GM18870 (cell line): ENCODE measurements at regions not wholly inside any gene's neighbourhood (a gene's known extent, or its start where the extent isn't known, plus 50 kb on each side); places are given as distances from the start of the nearest gene placed in this dataset.
"Not testable (repeated sequence)": the region's sequence is repeated elsewhere in the genome, so short reads cannot be mapped to it uniquely, and the experiment has no call there.

Experiments
- ATAC-seq: cut with Tn5 transposase; IDR thresholded peaks from one replicate; pipeline ENCODE4 v1.9.1; 2021; ENCODE audit warnings: moderate library complexity; ENCODE audit not compliant: unreplicated experiment

GRCh38 chr1:195851804-195852203 is 756.4 kb downstream of the KCNT2 start:
- no peak for ATAC-seq

- no peak for ATAC-seq
Measured at GRCh38 chr1:195851016-195851601, 757.1 kb downstream of the KCNT2 start.

DNA sequence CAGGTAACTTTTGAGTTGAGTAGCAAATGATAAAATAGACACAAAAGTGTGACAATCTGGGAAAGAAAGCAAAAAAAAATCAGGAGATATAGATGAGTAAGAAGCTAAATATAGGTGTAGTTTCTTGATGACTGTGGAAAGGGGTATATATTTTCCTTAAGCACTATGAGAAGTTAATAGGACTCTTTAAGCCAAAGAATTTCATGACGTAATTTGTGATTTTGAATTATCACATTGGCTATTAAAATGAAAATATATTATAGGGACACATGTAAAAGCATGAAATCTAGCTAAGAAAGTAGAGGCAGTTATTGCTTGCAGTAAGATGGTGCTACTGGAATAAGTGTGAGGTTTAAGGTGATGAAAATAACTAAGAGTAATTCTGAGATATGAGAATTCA is 759.1 kb downstream of the KCNT2 start:
- no peak for ATAC-seq

GRCh38 chr1:195847957-195848875 is 760.0 kb downstream of the KCNT2 start:
- not testable (repeated sequence) for ATAC-seq

- ATAC-seq: no peak
Measured at GRCh38 chr1:195831789-195832188, 776.5 kb downstream of the KCNT2 start.

- ATAC-seq: no peak
Measured at GRCh38 chr1:195828325-195828724, 779.9 kb downstream of the KCNT2 start.

DNA sequence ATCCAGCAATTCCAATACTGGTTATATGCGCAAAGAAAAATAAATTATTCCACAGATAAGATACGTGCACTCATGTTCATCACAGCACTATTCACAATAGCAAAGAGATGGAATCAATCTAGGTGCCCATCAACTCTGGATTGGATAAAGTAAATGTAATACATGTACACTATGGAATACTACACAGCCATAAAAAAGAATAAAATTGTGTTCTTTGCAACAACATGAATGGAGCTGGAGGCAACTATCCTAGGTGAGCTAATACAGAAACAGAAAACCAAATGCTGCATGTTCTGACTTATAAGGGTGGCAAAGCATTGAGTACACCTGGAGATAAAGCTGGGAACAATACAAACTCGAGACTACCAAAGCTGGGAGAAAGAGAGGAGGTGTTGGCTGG is 787.3 kb downstream of the KCNT2 start:
- no peak for ATAC-seq

- ATAC-seq: no peak
Measured at GRCh38 chr1:195806060-195806459, 802.2 kb downstream of the KCNT2 start.

DNA sequence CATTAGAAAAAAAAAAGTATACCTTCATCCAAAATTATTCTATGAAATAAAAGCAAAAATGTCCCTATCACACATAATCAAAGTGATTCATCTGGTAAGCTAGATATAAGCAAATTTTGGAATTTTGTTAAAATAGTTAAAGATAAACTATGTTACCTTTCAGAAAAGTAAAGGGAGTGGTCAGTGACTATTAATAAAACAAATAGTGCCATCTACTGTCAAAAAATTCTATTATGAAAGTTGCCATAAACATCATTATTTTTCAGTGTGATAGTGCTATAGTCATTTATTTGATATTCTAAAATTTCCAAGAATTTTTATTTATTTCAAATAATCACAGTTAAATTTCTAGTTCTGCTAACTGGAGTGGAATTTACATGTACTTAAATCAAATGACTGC is 803.7 kb downstream of the KCNT2 start:
- ATAC-seq: no peak

DNA sequence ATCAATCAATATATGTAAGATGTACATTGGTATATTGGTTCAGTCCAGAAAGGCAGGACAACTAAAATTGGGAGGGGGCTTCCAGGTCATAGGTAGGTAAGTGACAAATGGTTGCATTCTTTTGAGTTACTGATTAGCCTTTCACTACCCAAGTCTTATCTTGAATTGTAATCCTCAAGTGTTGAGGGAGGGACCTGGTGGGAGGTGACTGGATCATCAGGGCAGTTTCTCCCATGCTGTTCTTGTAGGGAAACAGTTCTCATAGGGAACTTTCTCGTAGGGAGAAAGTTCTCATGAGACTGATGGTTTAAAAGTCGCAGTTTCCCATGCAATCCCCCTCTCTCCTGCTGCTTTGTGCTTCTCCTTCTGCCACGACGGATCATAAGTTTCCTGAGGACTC is 809.2 kb downstream of the KCNT2 start:
- ATAC-seq: no peak

DNA sequence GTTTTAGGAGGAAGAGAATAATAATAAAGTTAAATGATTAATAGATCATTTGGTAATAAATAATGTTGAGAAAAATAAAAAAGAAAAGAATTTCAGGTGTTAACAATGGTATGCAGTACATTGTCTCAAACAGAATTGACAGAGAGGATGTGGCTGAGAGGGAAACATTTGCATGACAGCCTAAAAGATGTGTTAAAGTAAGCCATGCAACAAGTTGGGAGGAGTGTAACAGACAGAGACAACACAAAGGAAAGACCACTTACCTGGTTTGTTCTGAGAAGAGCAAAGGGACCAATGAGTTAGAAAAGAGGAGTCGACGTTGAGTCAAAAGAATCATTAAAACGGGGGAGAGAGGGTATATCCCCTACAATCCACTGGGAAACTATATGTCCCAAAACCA is 814.0 kb downstream of the KCNT2 start:
- ATAC-seq: no peak

DNA sequence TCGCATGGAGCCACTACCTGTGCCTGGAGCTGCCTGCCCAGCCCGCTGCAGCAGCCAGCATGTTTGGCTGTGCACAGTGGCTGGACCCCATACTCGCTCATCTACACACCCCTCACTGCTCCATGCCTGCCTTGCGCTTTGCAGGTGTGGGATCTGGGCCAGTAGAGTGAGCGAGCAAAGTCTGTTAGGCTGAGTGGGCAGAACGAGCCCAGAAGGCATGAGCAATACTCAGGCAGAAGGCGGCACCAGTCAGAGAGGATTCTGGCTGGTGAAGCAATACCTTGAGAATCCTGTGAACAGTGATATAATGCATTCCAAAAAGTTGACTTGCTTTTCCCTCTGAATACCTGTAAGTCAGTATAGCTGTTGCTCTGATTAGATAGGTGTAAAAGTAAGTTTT is 816.4 kb downstream of the KCNT2 start:
- ATAC-seq: no peak

- no peak for ATAC-seq
Measured at GRCh38 chr1:195790514-195791168, 817.6 kb downstream of the KCNT2 start.

- ATAC-seq: no peak
Measured at GRCh38 chr1:195789321-195789720, 818.9 kb downstream of the KCNT2 start.

- ATAC-seq: no peak
Measured at GRCh38 chr1:195788721-195789120, 819.5 kb downstream of the KCNT2 start.

- no peak for ATAC-seq
Measured at GRCh38 chr1:195785830-195786229, 822.4 kb downstream of the KCNT2 start.

GRCh38 chr1:195773931-195774330 is 834.3 kb downstream of the KCNT2 start:
- no peak for ATAC-seq

- ATAC-seq: no peak
Measured at GRCh38 chr1:195769461-195769860, 838.8 kb downstream of the KCNT2 start.

DNA sequence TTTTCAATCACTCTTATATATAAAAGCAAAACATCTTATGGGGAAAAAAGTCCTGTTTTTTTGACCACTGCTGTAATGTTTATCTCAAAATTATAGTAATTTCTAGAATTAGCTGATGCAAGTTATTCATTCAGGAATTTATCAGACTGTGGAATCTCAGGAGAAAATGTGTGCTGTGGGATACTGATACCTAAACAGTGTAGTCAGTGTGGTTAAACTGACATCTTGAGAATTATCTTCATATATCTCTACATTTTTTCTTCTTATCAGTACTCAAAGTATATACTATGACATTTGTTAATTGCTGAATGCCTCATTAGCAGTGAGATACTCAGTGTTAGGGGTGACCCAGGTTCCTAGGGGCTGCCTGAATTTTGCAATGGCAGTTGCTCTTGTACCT is 839.3 kb downstream of the KCNT2 start:
- ATAC-seq: no peak

DNA sequence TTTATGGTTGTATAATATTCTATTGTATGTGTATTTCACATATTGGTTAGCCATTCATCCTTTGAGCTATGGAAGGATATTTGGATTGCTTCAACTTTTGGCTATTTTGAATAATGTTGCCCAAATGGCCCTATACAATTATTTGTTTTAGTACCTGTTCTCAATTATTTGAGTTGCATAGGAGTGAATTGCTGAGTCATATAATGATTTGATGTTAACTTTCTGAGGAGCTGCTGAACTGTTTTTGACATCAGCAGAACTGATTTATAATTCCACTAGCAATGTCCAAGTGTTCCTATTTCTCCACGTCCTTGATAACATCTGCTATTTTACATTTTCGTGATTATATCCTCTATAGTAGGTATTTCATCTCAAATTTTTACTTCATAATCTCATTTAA is 839.9 kb downstream of the KCNT2 start:
- no peak for ATAC-seq

DNA sequence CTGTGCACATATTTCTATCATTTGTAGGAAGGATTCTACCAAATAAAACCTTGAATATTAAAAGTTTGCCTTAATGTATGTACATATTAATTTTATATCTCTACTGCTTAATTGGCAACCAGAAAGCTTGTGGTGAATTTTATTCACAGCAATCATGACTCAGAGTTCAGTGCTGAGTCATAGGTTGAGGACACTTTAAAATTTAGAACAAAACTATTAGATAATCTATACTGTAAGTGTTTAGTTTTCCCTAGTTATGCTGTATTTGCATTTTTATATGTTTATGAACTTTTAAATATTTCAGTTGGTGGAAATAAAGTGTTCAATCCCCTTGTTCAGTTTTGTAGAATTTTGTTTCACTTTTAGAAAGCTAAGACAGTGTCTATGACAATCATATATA is 841.5 kb downstream of the KCNT2 start:
- ATAC-seq: no peak

DNA sequence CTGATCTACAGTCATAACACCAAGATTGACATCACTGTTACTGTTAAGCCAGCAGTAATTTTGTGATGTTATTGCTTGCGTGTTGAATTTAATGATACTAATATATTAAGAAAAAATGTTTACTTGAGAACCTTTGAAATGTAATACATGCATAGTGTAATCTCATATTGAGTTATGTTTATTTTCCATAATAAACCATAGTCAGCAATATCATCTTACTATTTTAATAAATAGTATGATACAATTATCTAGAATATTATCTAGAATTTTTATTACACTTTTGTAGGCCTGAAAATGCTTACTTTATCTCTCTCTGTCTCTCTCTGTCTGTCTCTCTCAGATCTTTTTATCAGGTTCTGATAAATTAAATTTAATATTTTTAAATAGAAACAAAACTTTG is 843.1 kb downstream of the KCNT2 start:
- ATAC-seq: no peak
